AML-193 (cell line): ENCODE measurements at regions not wholly inside any gene's neighbourhood (a gene's known extent, or its start where the extent isn't known, plus 50 kb on each side); places are given as distances from the start of the nearest gene placed in this dataset.

Source experiments
- DNase-seq, 2 experiments: peaks; one replicate each; lab custom pipeline; 2025; lab: John Stamatoyannopoulos, UW

GRCh38 chr18:73638709-73639108 is 508.9 kb downstream of the FBXO15 start:
- DNase-seq, result no peak

- no peak for DNase-seq
Measured at GRCh38 chr18:73636355-73636754, 511.3 kb downstream of the FBXO15 start.

- DNase-seq, result no peak
Measured at GRCh38 chr18:73626859-73627258, 520.8 kb downstream of the FBXO15 start.

GRCh38 chr18:73626221-73626620 is 521.4 kb downstream of the FBXO15 start:
- DNase-seq, result no peak

- DNase-seq, result no peak
Measured at GRCh38 chr18:73621091-73621490, 526.5 kb downstream of the FBXO15 start.

- DNase-seq, result no peak
Measured at GRCh38 chr18:73617981-73618380, 529.7 kb downstream of the FBXO15 start.

GRCh38 chr18:73615506-73615905 is 532.1 kb downstream of the FBXO15 start:
- DNase-seq, result no peak

GRCh38 chr18:73614812-73615211 is 532.8 kb downstream of the FBXO15 start:
- DNase-seq, result no peak

GRCh38 chr18:73613706-73614340 is 533.8 kb downstream of the FBXO15 start:
- DNase-seq, result no peak

- no peak for DNase-seq
Measured at GRCh38 chr18:73597832-73598615, 549.6 kb downstream of the FBXO15 start.

- no peak for DNase-seq
Measured at GRCh38 chr18:73594749-73595148, 552.9 kb downstream of the FBXO15 start.

- DNase-seq, result no peak
Measured at GRCh38 chr18:73593207-73593606, 554.4 kb downstream of the FBXO15 start.

GRCh38 chr18:73590950-73591349 is 556.7 kb downstream of the FBXO15 start:
- no peak for DNase-seq

- DNase-seq, result no peak
Measured at GRCh38 chr18:73579698-73580097, 567.9 kb downstream of the FBXO15 start.

- no peak for DNase-seq
Measured at GRCh38 chr18:73577365-73577764, 570.3 kb downstream of the FBXO15 start.

- DNase-seq, result no peak
Measured at GRCh38 chr18:73563901-73564472, 583.6 kb downstream of the FBXO15 start.

- DNase-seq, result no peak
Measured at GRCh38 chr18:73563345-73563744, 584.3 kb downstream of the FBXO15 start.

- no peak for DNase-seq
Measured at GRCh38 chr18:73556904-73557303, 590.7 kb downstream of the FBXO15 start.

GRCh38 chr18:73552171-73552570 is 595.5 kb downstream of the FBXO15 start:
- no peak for DNase-seq

GRCh38 chr18:73551211-73551610 is 596.4 kb downstream of the FBXO15 start:
- no peak for DNase-seq

GRCh38 chr18:73549236-73549635 is 598.4 kb downstream of the FBXO15 start:
- DNase-seq, result no peak

GRCh38 chr18:73545472-73545871 is 602.2 kb downstream of the FBXO15 start:
- DNase-seq, result no peak

GRCh38 chr18:73544617-73545016 is 603.0 kb downstream of the FBXO15 start:
- no peak for DNase-seq
